Urinary bladder (tissue), 3 donors: ENCODE measurements at regions not wholly inside any gene's neighbourhood (a gene's known extent, or its start where the extent isn't known, plus 50 kb on each side); places are given as distances from the start of the nearest gene placed in this dataset.

Experiments used
- DNase-seq: peaks from one replicate; pipeline ENCODE4 v3.0.0-alpha.2; 2015; ENCODE audit errors: extremely low spot score
- H3K27ac ChIP-seq: one replicate; pipeline ENCODE4 v1.5.1; 2013; ENCODE audit warnings: low read depth, mild to moderate bottlenecking, moderate library complexity
- H3K36me3 ChIP-seq: one replicate; pipeline ENCODE4 v1.6.1; 2013; ENCODE audit warnings: mild to moderate bottlenecking, moderate library complexity; ENCODE audit not compliant: insufficient read depth
- H3K4me1 ChIP-seq: one replicate; pipeline ENCODE4 v1.6.1; 2013; ENCODE audit warnings: mild to moderate bottlenecking, moderate library complexity; ENCODE audit not compliant: insufficient read depth
- H3K4me3 ChIP-seq: one replicate; pipeline ENCODE4 v1.5.1; 2013; ENCODE audit warnings: low read depth, low read length
- WGBS: extraction: QIAGEN DNeasy Blood & Tissue Kit; methylation state at CpG from one replicate; pipeline ENCODE4 v1.1.7; 2013; 5-methylcytosine and 5-hydroxymethylcytosine counted together
- donor health status: healthy with polysubstance abuse.
- donor health status: healthy.

- Histone ChIP-seq H3K4me3 (no peak overlapping the region), H3K27ac (no peak overlapping the region), H3K4me1 (no peaks in the 10 kb centered on the region), H3K36me3 (no peaks in the 10 kb centered on the region)
- DNase-seq: no peak
- WGBS: 93% methylated on average over 5 of the region's 5 CpGs
These were observed 312.8 kb upstream of the JAG1 start for GRCh38 chr20:10986586-10986985.

- WGBS: 62% methylated on average over 5 of the region's 5 CpGs
- no peak for DNase-seq
- Histone ChIP-seq H3K36me3 (no peaks in the 10 kb centered on the region), H3K4me1 (no peaks in the 10 kb centered on the region), H3K4me3 (no peak overlapping the region), H3K27ac (no peak overlapping the region)
These were observed 314.0 kb upstream of the JAG1 start for GRCh38 chr20:10987651-10988383.

GRCh38 chr20:10990625-10991382 lies 317.0 kb upstream of the JAG1 start:
- Histone ChIP-seq H3K27ac (no peak overlapping the region), H3K36me3 (no peaks in the 10 kb centered on the region), H3K4me3 (no peak overlapping the region), H3K4me1 (no peaks in the 10 kb centered on the region)
- 91% methylated on average over 3 of the region's 3 CpGs for WGBS
- no peak for DNase-seq

GRCh38 chr20:10992731-10993130 lies 318.9 kb upstream of the JAG1 start:
- Histone ChIP-seq H3K27ac (no peak overlapping the region), H3K36me3 (no peaks in the 10 kb centered on the region), H3K4me1 (no peaks in the 10 kb centered on the region), H3K4me3 (no peak overlapping the region)
- WGBS: 66% methylated on average over 6 of the region's 6 CpGs
- DNase-seq: no peak

GRCh38 chr20:10994991-10995700 lies 321.3 kb upstream of the JAG1 start:
- no peak for DNase-seq
- Histone ChIP-seq H3K36me3 (no peaks in the 10 kb centered on the region), H3K27ac (no peak overlapping the region), H3K4me1 (no peaks in the 10 kb centered on the region), H3K4me3 (no peak overlapping the region)
- whole genome bisulfite sequencing: 96% methylated on average over 2 of the region's 2 CpGs

GRCh38 chr20:10998476-10998875 lies 324.7 kb upstream of the JAG1 start:
- H3K4me1 ChIP-seq: peaks cover 1% of the 10 kb centered on the region
- DNase-seq: no peak
- no peak overlapping the region for H3K27ac ChIP-seq
- H3K4me3 ChIP-seq: no peak overlapping the region
- H3K36me3 ChIP-seq: no peaks in the 10 kb centered on the region
- WGBS: 93% methylated on average over 4 of the region's 4 CpGs

- peaks cover 1% of the 10 kb centered on the region for H3K4me1 ChIP-seq
- H3K4me3 ChIP-seq: no peak overlapping the region
- H3K27ac ChIP-seq: no peak overlapping the region
- H3K36me3 ChIP-seq: no peaks in the 10 kb centered on the region
- no peak for DNase-seq
- 84% methylated on average over 1 of the region's 1 CpG for WGBS
These were observed 326.6 kb upstream of the JAG1 start for GRCh38 chr20:11000416-11000815.

GRCh38 chr20:11001302-11001701 lies 327.5 kb upstream of the JAG1 start:
- peaks cover 1% of the 10 kb centered on the region for H3K4me1 ChIP-seq
- no peak overlapping the region for H3K4me3 ChIP-seq
- no peak overlapping the region for H3K27ac ChIP-seq
- no peaks in the 10 kb centered on the region for H3K36me3 ChIP-seq
- 69% methylated on average over 4 of the region's 4 CpGs for WGBS
- DNase-seq: no peak

- H3K36me3 ChIP-seq: no peaks in the 10 kb centered on the region
- DNase-seq: peak; percentile 47
- peak overlapping the region; percentile 58 for H3K27ac ChIP-seq
- peaks cover 1% of the 10 kb centered on the region for H3K4me1 ChIP-seq
- no peak overlapping the region for H3K4me3 ChIP-seq
- WGBS: 72% methylated on average over 12 of the region's 12 CpGs
These were observed 328.2 kb upstream of the JAG1 start for GRCh38 chr20:11001764-11002540.

- 69% methylated on average over 2 of the region's 2 CpGs for WGBS
- no peak overlapping the region for H3K4me3 ChIP-seq
- DNase-seq: no peak
- peaks cover 1% of the 10 kb centered on the region for H3K4me1 ChIP-seq
- H3K36me3 ChIP-seq: no peaks in the 10 kb centered on the region
- H3K27ac ChIP-seq: no peak overlapping the region
These were observed 329.5 kb upstream of the JAG1 start for GRCh38 chr20:11003341-11003740.

GRCh38 chr20:11008444-11009033 lies 334.7 kb upstream of the JAG1 start:
- WGBS: 44% methylated on average over 7 of the region's 7 CpGs
- Histone ChIP-seq H3K4me1 (no peaks in the 10 kb centered on the region), H3K4me3 (no peak overlapping the region), H3K27ac (no peak overlapping the region), H3K36me3 (no peaks in the 10 kb centered on the region)
- no peak for DNase-seq

- H3K36me3 ChIP-seq: no peaks in the 10 kb centered on the region
- DNase-seq: no peak
- no peaks in the 10 kb centered on the region for H3K4me1 ChIP-seq
- H3K27ac ChIP-seq: no peak overlapping the region
- no peak overlapping the region for H3K4me3 ChIP-seq
These were observed 337.9 kb upstream of the JAG1 start for GRCh38 chr20:11011653-11012052.

- H3K4me1 ChIP-seq: no peaks in the 10 kb centered on the region
- no peak overlapping the region for H3K4me3 ChIP-seq
- WGBS: 53% methylated on average over 2 of the region's 2 CpGs
- no peaks in the 10 kb centered on the region for H3K36me3 ChIP-seq
- DNase-seq: no peak
- H3K27ac ChIP-seq: peak overlapping the region; percentile 10
These were observed 339.2 kb upstream of the JAG1 start for GRCh38 chr20:11012975-11013374.
